Activated T-cell treated with anti-CD3 and anti-CD28 coated beads, Interleukin-2, amount 50 U/mL, for 24 hours (primary cell): ENCODE measurements at regions not wholly inside any gene's neighbourhood (a gene's known extent, or its start where the extent isn't known, plus 50 kb on each side); places are given as distances from the start of the nearest gene placed in this dataset.

Experiments
- DNase-seq: peaks from one replicate; pipeline ENCODE4 v3.0.0-alpha.2; 2020
- H3K27ac Mint-ChIP-seq: 2 replicates; pipeline ENCODE4 v1.8.0; 2020; ENCODE audit warnings: mild to moderate bottlenecking, mixed read lengths
- H3K27me3 Mint-ChIP-seq: 2 replicates; pipeline ENCODE4 v1.8.0; 2020; ENCODE audit warnings: mixed read lengths
- H3K36me3 Mint-ChIP-seq: 2 replicates; pipeline ENCODE4 v1.8.0; 2020; ENCODE audit warnings: low read depth, mixed read lengths
- H3K4me1 Mint-ChIP-seq: 2 replicates; pipeline ENCODE4 v1.8.0; 2020; ENCODE audit warnings: low read depth, mixed read lengths
- H3K4me3 Mint-ChIP-seq: 2 replicates; pipeline ENCODE4 v1.8.0; 2020; ENCODE audit warnings: mild to moderate bottlenecking, moderate library complexity, mixed read lengths
- H3K9me3 Mint-ChIP-seq: 2 replicates; pipeline ENCODE4 v1.8.0; 2020; ENCODE audit warnings: mixed read lengths

GRCh38 chr9:13590996-13591395 is 311.5 kb upstream of the MPDZ start:
- Mint-ChIP-seq H3K27me3 (no peaks in the 10 kb centered on the region), H3K9me3 (peaks cover 2% of the 10 kb centered on the region), H3K36me3 (no peaks in the 10 kb centered on the region), H3K27ac (no peak overlapping the region), H3K4me3 (no peak overlapping the region), H3K4me1 (no peaks in the 10 kb centered on the region)
- no peak for DNase-seq

DNA sequence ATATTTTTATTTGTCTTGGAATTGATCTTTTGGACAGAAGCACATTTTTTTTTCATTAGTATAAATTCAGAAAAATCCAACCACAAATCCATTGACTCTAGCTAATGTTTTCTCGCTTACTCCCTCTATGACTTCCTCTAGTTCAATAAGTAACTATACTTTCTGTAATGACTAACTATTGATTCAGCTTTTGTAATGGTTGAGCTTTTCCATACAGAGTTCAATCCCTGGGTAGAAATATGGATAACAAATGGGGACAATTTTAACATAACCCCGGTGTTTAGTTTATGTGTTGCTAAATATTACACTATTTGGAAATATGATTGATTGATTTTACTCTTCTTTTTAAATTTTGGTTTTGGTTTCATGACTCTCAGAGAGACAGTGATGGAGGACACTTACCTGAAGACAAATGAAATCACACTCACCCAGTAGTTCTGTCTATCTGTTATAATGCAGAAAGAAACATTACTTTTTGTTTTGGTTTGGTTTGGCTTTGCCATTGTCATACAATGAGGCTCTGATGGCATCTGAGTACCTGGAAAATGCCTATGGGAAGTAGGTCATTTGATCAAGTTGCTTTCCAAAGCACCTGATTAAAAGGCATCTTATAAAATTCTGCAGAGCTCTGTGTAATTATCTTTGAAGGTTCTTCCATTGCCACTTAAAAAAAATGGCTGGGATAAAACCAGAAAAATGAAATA is 309.7 kb upstream of the MPDZ start:
- Mint-ChIP-seq H3K4me1 (no peaks in the 10 kb centered on the region), H3K27me3 (no peaks in the 10 kb centered on the region), H3K36me3 (no peaks in the 10 kb centered on the region), H3K9me3 (peaks cover 5% of the 10 kb centered on the region), H3K27ac (no peak overlapping the region), H3K4me3 (no peak overlapping the region)
- DNase-seq: no peak

- Mint-ChIP-seq H3K27me3 (no peaks in the 10 kb centered on the region), H3K4me3 (no peak overlapping the region), H3K36me3 (no peaks in the 10 kb centered on the region), H3K4me1 (no peaks in the 10 kb centered on the region), H3K9me3 (peaks cover 5% of the 10 kb centered on the region), H3K27ac (no peak overlapping the region)
- DNase-seq: no peak
Observed at GRCh38 chr9:13588151-13589033, 308.9 kb upstream of the MPDZ start.

- Mint-ChIP-seq H3K27ac (no peak overlapping the region), H3K27me3 (no peaks in the 10 kb centered on the region), H3K9me3 (peaks cover 10% of the 10 kb centered on the region), H3K4me3 (no peak overlapping the region), H3K4me1 (no peaks in the 10 kb centered on the region), H3K36me3 (no peaks in the 10 kb centered on the region)
- DNase-seq: no peak
Observed at GRCh38 chr9:13587571-13587970, 308.1 kb upstream of the MPDZ start.

GRCh38 chr9:13586587-13587374 is 307.3 kb upstream of the MPDZ start:
- DNase-seq: no peak
- no peak overlapping the region for H3K4me3 Mint-ChIP-seq
- H3K9me3 Mint-ChIP-seq: peaks cover 13% of the 10 kb centered on the region
- H3K27ac Mint-ChIP-seq: no peak overlapping the region
- no peaks in the 10 kb centered on the region for H3K4me1 Mint-ChIP-seq
- H3K27me3 Mint-ChIP-seq: no peaks in the 10 kb centered on the region
- H3K36me3 Mint-ChIP-seq: no peaks in the 10 kb centered on the region

DNA sequence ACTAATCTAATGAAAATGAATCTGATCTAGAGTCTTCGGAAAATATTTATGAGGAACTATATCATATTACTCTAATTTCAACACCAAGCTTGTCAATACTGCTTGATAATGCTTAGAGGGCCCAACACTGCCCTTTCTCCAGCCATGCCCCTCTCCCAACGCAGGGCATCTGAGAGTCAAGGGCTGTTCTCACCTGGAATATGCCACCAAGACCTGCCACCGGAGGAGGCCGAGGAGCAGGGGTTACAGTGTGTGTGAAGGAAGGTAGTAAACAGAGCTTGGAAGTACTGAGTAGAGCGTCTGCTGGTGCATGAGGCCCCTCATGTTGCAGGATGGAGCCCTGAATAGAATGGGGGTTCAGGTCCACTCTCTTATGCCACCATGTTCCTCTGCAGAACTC is 301.3 kb upstream of the MPDZ start:
- H3K27me3 Mint-ChIP-seq: no peaks in the 10 kb centered on the region
- H3K36me3 Mint-ChIP-seq: no peaks in the 10 kb centered on the region
- no peaks in the 10 kb centered on the region for H3K4me1 Mint-ChIP-seq
- no peak overlapping the region for H3K27ac Mint-ChIP-seq
- peaks cover 12% of the 10 kb centered on the region for H3K9me3 Mint-ChIP-seq
- H3K4me3 Mint-ChIP-seq: no peak overlapping the region
- DNase-seq: no peak

DNA sequence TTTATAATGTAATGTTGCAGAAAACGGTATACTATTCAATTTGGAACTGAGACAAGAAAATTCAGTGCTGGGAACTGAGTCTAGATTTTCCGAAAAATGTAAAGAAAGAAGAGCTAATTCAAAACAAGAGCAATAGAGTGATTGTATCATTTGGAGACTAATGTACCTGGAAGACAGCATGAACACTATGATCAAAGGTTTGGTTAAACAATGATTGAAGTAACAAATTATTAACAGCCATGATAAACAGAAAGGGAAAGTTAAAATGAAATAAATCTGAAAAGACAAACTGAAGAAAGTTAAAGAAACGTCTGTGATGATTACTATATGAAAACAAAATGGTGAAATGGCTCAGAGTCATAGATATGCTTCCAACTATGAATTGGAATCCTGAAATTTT is 300.6 kb upstream of the MPDZ start:
- no peaks in the 10 kb centered on the region for H3K27me3 Mint-ChIP-seq
- no peaks in the 10 kb centered on the region for H3K4me1 Mint-ChIP-seq
- no peak overlapping the region for H3K27ac Mint-ChIP-seq
- no peak for DNase-seq
- no peaks in the 10 kb centered on the region for H3K36me3 Mint-ChIP-seq
- H3K4me3 Mint-ChIP-seq: no peak overlapping the region
- peaks cover 12% of the 10 kb centered on the region for H3K9me3 Mint-ChIP-seq

GRCh38 chr9:13576101-13576500 is 296.6 kb upstream of the MPDZ start:
- no peaks in the 10 kb centered on the region for H3K36me3 Mint-ChIP-seq
- H3K27me3 Mint-ChIP-seq: no peaks in the 10 kb centered on the region
- no peak overlapping the region for H3K4me3 Mint-ChIP-seq
- H3K4me1 Mint-ChIP-seq: no peaks in the 10 kb centered on the region
- H3K9me3 Mint-ChIP-seq: peaks cover 6% of the 10 kb centered on the region
- DNase-seq: no peak
- no peak overlapping the region for H3K27ac Mint-ChIP-seq

- no peak overlapping the region for H3K4me3 Mint-ChIP-seq
- no peak overlapping the region for H3K27ac Mint-ChIP-seq
- no peaks in the 10 kb centered on the region for H3K27me3 Mint-ChIP-seq
- H3K9me3 Mint-ChIP-seq: peaks cover 6% of the 10 kb centered on the region
- no peak for DNase-seq
- H3K4me1 Mint-ChIP-seq: no peaks in the 10 kb centered on the region
- no peaks in the 10 kb centered on the region for H3K36me3 Mint-ChIP-seq
Observed at GRCh38 chr9:13575558-13575957, 296.1 kb upstream of the MPDZ start.

- DNase-seq: no peak
- peaks cover 5% of the 10 kb centered on the region for H3K27me3 Mint-ChIP-seq
- peaks cover 4% of the 10 kb centered on the region for H3K4me1 Mint-ChIP-seq
- H3K27ac Mint-ChIP-seq: no peak overlapping the region
- no peak overlapping the region for H3K4me3 Mint-ChIP-seq
- H3K9me3 Mint-ChIP-seq: peaks cover 4% of the 10 kb centered on the region
- no peaks in the 10 kb centered on the region for H3K36me3 Mint-ChIP-seq
Observed at GRCh38 chr9:13570068-13570974, 290.8 kb upstream of the MPDZ start.

DNA sequence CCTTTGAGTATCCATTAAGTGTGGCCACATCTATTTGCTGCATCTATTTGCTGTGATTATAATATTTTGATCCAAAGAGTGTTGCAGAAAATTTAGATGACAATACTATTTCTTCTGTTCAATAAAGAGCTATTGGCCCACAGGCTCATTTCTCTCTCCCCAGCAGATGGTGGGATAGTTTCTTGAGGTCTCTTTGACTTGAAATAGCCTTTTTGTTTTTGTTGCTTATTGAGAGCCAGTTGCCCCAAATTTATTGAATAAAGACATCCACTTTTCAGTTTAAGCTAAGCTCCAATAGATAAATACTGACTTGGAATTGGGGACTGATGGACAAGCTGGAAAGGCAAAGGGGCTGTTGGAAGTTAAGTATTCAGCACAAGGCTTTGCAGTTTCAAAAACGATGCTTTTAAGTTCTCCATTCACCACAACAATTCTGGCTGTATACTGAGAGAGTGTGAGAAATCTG is 290.1 kb upstream of the MPDZ start:
- Mint-ChIP-seq H3K27me3 (peaks cover 5% of the 10 kb centered on the region), H3K36me3 (no peaks in the 10 kb centered on the region), H3K4me1 (peaks cover 4% of the 10 kb centered on the region), H3K9me3 (peaks cover under 1% of the 10 kb centered on the region), H3K27ac (no peak overlapping the region), H3K4me3 (no peak overlapping the region)
- no peak for DNase-seq

GRCh38 chr9:13568841-13569601 is 289.5 kb upstream of the MPDZ start:
- Mint-ChIP-seq H3K9me3 (no peaks in the 10 kb centered on the region), H3K36me3 (no peaks in the 10 kb centered on the region), H3K27ac (no peak overlapping the region), H3K27me3 (peaks cover 5% of the 10 kb centered on the region), H3K4me1 (peaks cover 4% of the 10 kb centered on the region), H3K4me3 (peak overlapping the region; percentile 12)
- DNase-seq: no peak

GRCh38 chr9:13568405-13568804 is 288.9 kb upstream of the MPDZ start:
- peak overlapping the region; percentile 12 for H3K4me3 Mint-ChIP-seq
- peaks cover 4% of the 10 kb centered on the region for H3K4me1 Mint-ChIP-seq
- H3K27me3 Mint-ChIP-seq: peaks cover 5% of the 10 kb centered on the region
- DNase-seq: no peak
- H3K9me3 Mint-ChIP-seq: peaks cover 3% of the 10 kb centered on the region
- no peaks in the 10 kb centered on the region for H3K36me3 Mint-ChIP-seq
- H3K27ac Mint-ChIP-seq: no peak overlapping the region
